ENCODE measurements at regions not wholly inside any gene's neighbourhood (a gene's known extent, or its start where the extent isn't known, plus 50 kb on each side); places are given as distances from the start of the nearest gene placed in this dataset.

GRCh38 chr1:175801979-175802378 lies 58.6 kb upstream of the TNR start:
- Histone ChIP-seq H3K27ac (ENCODE audit: insufficient read length, low read depth, low read length) (no peak overlapping the region), H3K79me2 (ENCODE audit: insufficient read depth, low read length) (no peaks in the 10 kb centered on the region), H3K23ac (ENCODE audit: insufficient read length, low read depth, low read length) (no peak overlapping the region), H4K8ac (replicated peaks; ENCODE audit: insufficient read length, low read depth, low read length) (no peak overlapping the region), H2BK120ac (ENCODE audit: low read depth, low read length, poor library complexity, severe bottlenecking) (no peak overlapping the region), H3K9me3 (ENCODE audit: control insufficient read depth, low read depth, low read length) (no peaks in the 10 kb centered on the region), H3K27me3 (ENCODE audit: insufficient read depth, low read length) (no peaks in the 10 kb centered on the region), H2BK20ac (ENCODE audit: low read depth, low read length, poor library complexity, severe bottlenecking) (no peak overlapping the region), H2BK5ac (ENCODE audit: insufficient read length, low read length) (no peak overlapping the region), H3K56ac (ENCODE audit: insufficient read length, low read depth, low read length) (no peak overlapping the region), H2AFZ (ENCODE audit: low read length) (no peak overlapping the region), H3T11ph (ENCODE audit: low read length) (no peak overlapping the region), H3K4me2 (ENCODE audit: insufficient read depth, insufficient read length, low read length) (no peak overlapping the region), H2AK5ac (ENCODE audit: insufficient read length, low read length) (no peak overlapping the region), H3K18ac (ENCODE audit: insufficient read length, low read depth, low read length) (no peak overlapping the region), H3K23me2 (ENCODE audit: insufficient read length, low read depth, low read length, poor library complexity, severe bottlenecking) (no peaks in the 10 kb centered on the region), H3K79me1 (ENCODE audit: insufficient read depth, low read depth, low read length, poor library complexity, severe bottlenecking) (no peaks in the 10 kb centered on the region), H2BK15ac (ENCODE audit: low read depth, low read length) (no peak overlapping the region), H4K91ac (ENCODE audit: insufficient read length, low read depth, low read length) (no peak overlapping the region), H4K20me1 (ENCODE audit: control insufficient read depth, insufficient read depth, insufficient read length) (no peaks in the 10 kb centered on the region), H3K9ac (ENCODE audit: extremely low read depth, insufficient read length, low read length) (no peak overlapping the region), H3K14ac (ENCODE audit: insufficient read depth, low read length) (no peak overlapping the region), H4K5ac (ENCODE audit: insufficient read length, low read depth, low read length) (no peak overlapping the region), H3K4me1 (ENCODE audit: insufficient read depth, low read length) (no peaks in the 10 kb centered on the region), H3K4ac (ENCODE audit: low read depth, low read length) (no peak overlapping the region), H2BK12ac (ENCODE audit: insufficient read length, low read depth, low read length) (no peak overlapping the region)
- TF ChIP-seq, protein P1, sequence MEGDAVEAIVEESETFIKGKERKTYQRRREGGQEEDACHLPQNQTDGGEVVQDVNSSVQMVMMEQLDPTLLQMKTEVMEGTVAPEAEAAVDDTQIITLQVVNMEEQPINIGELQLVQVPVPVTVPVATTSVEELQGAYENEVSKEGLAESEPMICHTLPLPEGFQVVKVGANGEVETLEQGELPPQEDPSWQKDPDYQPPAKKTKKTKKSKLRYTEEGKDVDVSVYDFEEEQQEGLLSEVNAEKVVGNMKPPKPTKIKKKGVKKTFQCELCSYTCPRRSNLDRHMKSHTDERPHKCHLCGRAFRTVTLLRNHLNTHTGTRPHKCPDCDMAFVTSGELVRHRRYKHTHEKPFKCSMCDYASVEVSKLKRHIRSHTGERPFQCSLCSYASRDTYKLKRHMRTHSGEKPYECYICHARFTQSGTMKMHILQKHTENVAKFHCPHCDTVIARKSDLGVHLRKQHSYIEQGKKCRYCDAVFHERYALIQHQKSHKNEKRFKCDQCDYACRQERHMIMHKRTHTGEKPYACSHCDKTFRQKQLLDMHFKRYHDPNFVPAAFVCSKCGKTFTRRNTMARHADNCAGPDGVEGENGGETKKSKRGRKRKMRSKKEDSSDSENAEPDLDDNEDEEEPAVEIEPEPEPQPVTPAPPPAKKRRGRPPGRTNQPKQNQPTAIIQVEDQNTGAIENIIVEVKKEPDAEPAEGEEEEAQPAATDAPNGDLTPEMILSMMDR (conservative IDR thresholded peaks at IDR 0.05) = no peak
- H3K36me3 Mint-ChIP-seq (ENCODE audit: insufficient read depth in 1 of 3, low read depth in 3 of 3) = no peaks in the 10 kb centered on the region
- H3K4me1 Mint-ChIP-seq = peaks cover 7 to 11% of the 10 kb centered on the region in 2 experiments
- H3K27me3 Mint-ChIP-seq (ENCODE audit: low read depth) = peaks cover 14% of the 10 kb centered on the region
- WGBS (ENCODE audit: extremely low coverage, insufficient read length, low lambda C conversion rate) = no CpG with 5 or more reads among the region's 5 CpGs
- no peak overlapping the region for H3K4me3 Mint-ChIP-seq
- no peak overlapping the region for H3K27ac Mint-ChIP-seq
- no peaks in the 10 kb centered on the region for H3K9me3 Mint-ChIP-seq
- no peak for DNase-seq

Data from H9 (cell line).